ENCODE measurements at regions not wholly inside any gene's neighbourhood (a gene's known extent, or its start where the extent isn't known, plus 50 kb on each side); places are given as distances from the start of the nearest gene placed in this dataset.

- no peak for TF ChIP-seq CTCF (optimal IDR thresholded peaks at IDR 0.05 in 1 of 3, IDR thresholded peaks at IDR 0.05 in 1 of 3, conservative IDR thresholded peaks at IDR 0.05 in 1 of 3; ENCODE audit: extremely low read depth in 1 of 3, insufficient read depth in 2 of 3, low read length in 3 of 3)
- TF ChIP-seq EZH2 (IDR thresholded peaks at IDR 0.05; ENCODE audit: low read length), result no peak
These were observed 126.6 kb downstream of the DISP1 start for GRCh38 chr1:222941425-222941824.

Data from keratinocyte (primary cell).